Prostate gland (tissue), 2 donors: ENCODE measurements at regions not wholly inside any gene's neighbourhood (a gene's known extent, or its start where the extent isn't known, plus 50 kb on each side); places are given as distances from the start of the nearest gene placed in this dataset.

Experiments
- DNase-seq: peaks from one replicate; pipeline ENCODE4 v3.0.0-alpha.2; 2019; ENCODE audit warnings: low spot score
- H3K27ac ChIP-seq, 2 donors: fragments of 200-600 bp; sonication (generic); 2 replicates each; pipeline ENCODE4 v1.5.1; 2017 to 2019
- H3K27me3 ChIP-seq: fragments of 200-600 bp; sonication (generic); replicated peaks from 2 replicates; pipeline ENCODE4 v1.5.1; 2019; ENCODE audit not compliant: insufficient read depth
- H3K36me3 ChIP-seq, 2 donors: fragments of 200-600 bp; sonication (generic); 1 replicate in 1 of 2; 2 replicates in 1 of 2; pipeline versions ENCODE4 v1.5.1 to v1.8.1; 2017 to 2019
- H3K4me1 ChIP-seq: fragments of 200-600 bp; sonication (generic); replicated peaks from 2 replicates; pipeline ENCODE4 v1.5.1; 2019
- H3K4me3 ChIP-seq, 2 donors: fragments of 200-600 bp; sonication (generic); 2 replicates each; pipeline ENCODE4 v1.5.1; 2017 to 2019
- H3K9me3 ChIP-seq: fragments of 200-600 bp; sonication (generic); 2 replicates; pipeline ENCODE4 v1.5.1; 2017
- CTCF ChIP-seq, 4 experiments: fragments of 200-600 bp in 2 of 4; fragments of 450-650 bp in 2 of 4; sonication (generic) in 2 of 4; IDR thresholded peaks; 1 replicate in 3 of 4; 2 replicates in 1 of 4; pipeline ENCODE4 v1.5.1; 2016 to 2019; ENCODE audit warnings: antibody characterized with exemption in 4 of 4, mild to moderate bottlenecking in 2 of 4, moderate library complexity in 2 of 4
- POLR2A ChIP-seq: fragments of 450-650 bp; IDR thresholded peaks from one replicate; pipeline ENCODE4 v1.6.1; 2016; ENCODE audit warnings: antibody characterized with exemption, mild to moderate bottlenecking
- POLR2AphosphoS5 ChIP-seq: sonication (generic); formaldehyde crosslinking; IDR thresholded peaks from one replicate; pipeline ENCODE4 v1.6.1; 2017; ENCODE audit warnings: antibody characterized with exemption
- WGBS: methylation state at CpG from one replicate; pipeline ENCODE4 v1.1.5; 2018; 5-methylcytosine and 5-hydroxymethylcytosine counted together
- intact Hi-C: fragments of 100-400 bp; cut with DNase I; formaldehyde crosslinking; loops from one replicate; pipeline ENCODE4 v1.14.2; 2022

- Histone ChIP-seq H3K4me1 (no peaks in the 10 kb centered on the region), H3K4me3 (no peak overlapping the region), H3K27ac (no peak overlapping the region), H3K9me3 (no peaks in the 10 kb centered on the region), H3K27me3 (no peaks in the 10 kb centered on the region), H3K36me3 (no peaks in the 10 kb centered on the region)
- intact Hi-C loops: no loop called here
- no peak for TF ChIP-seq POLR2A
- no peak for TF ChIP-seq POLR2AphosphoS5
- no peak for TF ChIP-seq CTCF (IDR thresholded peaks at IDR 0.05)
- no peak for DNase-seq
These were observed 254.3 kb upstream of the NPVF start for GRCh38 chr7:25482631-25483030.

- no peaks in the 10 kb centered on the region for H3K27me3 ChIP-seq
- H3K27ac ChIP-seq: no peak overlapping the region
- H3K36me3 ChIP-seq: no peaks in the 10 kb centered on the region
- 35% methylated on average over 1 of the region's 1 CpG for WGBS
- DNase-seq: no peak
- no peaks in the 10 kb centered on the region for H3K9me3 ChIP-seq
- TF ChIP-seq POLR2A: no peak
- no peak for TF ChIP-seq CTCF (IDR thresholded peaks at IDR 0.05)
- no peak for TF ChIP-seq POLR2AphosphoS5
- intact Hi-C loops: no loop called here
- no peak overlapping the region for H3K4me3 ChIP-seq
- H3K4me1 ChIP-seq: no peaks in the 10 kb centered on the region
These were observed 256.7 kb upstream of the NPVF start for GRCh38 chr7:25485026-25485425.

- 77% methylated on average over 2 of the region's 2 CpGs for WGBS
- no peaks in the 10 kb centered on the region for H3K27me3 ChIP-seq
- TF ChIP-seq POLR2AphosphoS5: no peak
- no peak for TF ChIP-seq POLR2A
- TF ChIP-seq CTCF (IDR thresholded peaks at IDR 0.05): no peak
- H3K36me3 ChIP-seq: no peaks in the 10 kb centered on the region
- H3K4me3 ChIP-seq: no peak overlapping the region
- H3K9me3 ChIP-seq: no peaks in the 10 kb centered on the region
- H3K4me1 ChIP-seq: no peaks in the 10 kb centered on the region
- intact Hi-C loops: no loop called here
- no peak for DNase-seq
- no peak overlapping the region for H3K27ac ChIP-seq
These were observed 258.4 kb upstream of the NPVF start for GRCh38 chr7:25486656-25487055.

- no peaks in the 10 kb centered on the region for H3K9me3 ChIP-seq
- no peak for DNase-seq
- no peaks in the 10 kb centered on the region for H3K4me1 ChIP-seq
- WGBS: 84% methylated on average over 8 of the region's 8 CpGs
- H3K4me3 ChIP-seq: no peak overlapping the region
- TF ChIP-seq CTCF (IDR thresholded peaks at IDR 0.05) (no peak), POLR2AphosphoS5 (no peak), POLR2A (no peak)
- no peaks in the 10 kb centered on the region for H3K27me3 ChIP-seq
- intact Hi-C loops: no loop called here
- no peaks in the 10 kb centered on the region for H3K36me3 ChIP-seq
- no peak overlapping the region for H3K27ac ChIP-seq
These were observed 265.6 kb upstream of the NPVF start for GRCh38 chr7:25493805-25494366.

- Histone ChIP-seq H3K4me3 (no peak overlapping the region), H3K27ac (no peak overlapping the region), H3K4me1 (no peaks in the 10 kb centered on the region), H3K27me3 (no peaks in the 10 kb centered on the region), H3K36me3 (no peaks in the 10 kb centered on the region), H3K9me3 (no peaks in the 10 kb centered on the region)
- 86% methylated on average over 2 of the region's 2 CpGs for WGBS
- DNase-seq: no peak
- TF ChIP-seq POLR2A (no peak), CTCF (IDR thresholded peaks at IDR 0.05) (no peak), POLR2AphosphoS5 (no peak)
- intact Hi-C loops: no loop called here
These were observed 266.6 kb upstream of the NPVF start for GRCh38 chr7:25494896-25495295.
